H1 (cell line): ENCODE measurements at regions not wholly inside any gene's neighbourhood (a gene's known extent, or its start where the extent isn't known, plus 50 kb on each side); places are given as distances from the start of the nearest gene placed in this dataset.

Source experiments
- EZH2 ChIP-seq: fragments of 200-600 bp; sonication (generic); IDR thresholded peaks from 2 replicates; pipeline ENCODE4 v1.7.1; 2012; ENCODE audit warnings: low read depth, mild to moderate bottlenecking, moderate library complexity, low read length, inconsistent platforms; ENCODE audit not compliant: severe bottlenecking
- RFX5 ChIP-seq: IDR thresholded peaks from 2 replicates; pipeline ENCODE4 v1.6.1; 2011; ENCODE audit warnings: low read depth, low read length, improper control_type of control experiment, borderline replicate concordance
- TF ChIP-seq, protein P1 (sequence below): IDR thresholded peaks from 2 replicates; pipeline ENCODE4 v1.6.1; 2011; ENCODE audit warnings: low read depth, mild to moderate bottlenecking, low read length; ENCODE audit not compliant: insufficient read depth
- TF ChIP-seq, protein P2 (sequence below), 3 experiments: IDR thresholded peaks; 1 replicate in 2 of 3; 2 replicates in 1 of 3; pipeline versions ENCODE4 v1.5.1 to v1.6.1; 2011; ENCODE audit warnings: low read length in 3 of 3, mild to moderate bottlenecking in 3 of 3, inconsistent platforms in 2 of 3, low read depth in 1 of 3, moderate library complexity in 1 of 3; ENCODE audit not compliant: insufficient read depth in 1 of 3; ENCODE audit errors: control extremely low read depth in 1 of 3

DNA sequence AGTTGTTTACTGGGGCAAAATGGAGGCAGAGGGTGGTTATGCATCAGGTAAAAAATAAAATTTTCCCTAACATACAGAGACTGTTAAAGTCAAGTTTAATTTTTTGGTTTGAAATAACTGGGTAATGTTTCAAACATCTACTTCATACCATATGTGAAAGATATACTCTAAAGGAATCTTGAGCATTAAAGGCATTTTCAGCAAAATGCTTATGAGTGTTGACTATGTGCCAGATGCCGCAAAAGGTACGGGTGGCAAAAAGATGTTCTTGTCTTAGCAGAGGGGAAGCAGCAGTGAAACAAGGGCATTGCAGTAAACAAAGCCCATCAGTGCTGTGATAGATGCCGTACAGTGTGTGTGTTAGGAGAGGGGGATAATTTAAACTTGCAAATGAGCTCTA, 263.1 kb upstream of the ID2 start:
- TF ChIP-seq, protein P1, sequence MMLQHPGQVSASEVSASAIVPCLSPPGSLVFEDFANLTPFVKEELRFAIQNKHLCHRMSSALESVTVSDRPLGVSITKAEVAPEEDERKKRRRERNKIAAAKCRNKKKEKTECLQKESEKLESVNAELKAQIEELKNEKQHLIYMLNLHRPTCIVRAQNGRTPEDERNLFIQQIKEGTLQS = no peak
- TF ChIP-seq, protein P2, sequence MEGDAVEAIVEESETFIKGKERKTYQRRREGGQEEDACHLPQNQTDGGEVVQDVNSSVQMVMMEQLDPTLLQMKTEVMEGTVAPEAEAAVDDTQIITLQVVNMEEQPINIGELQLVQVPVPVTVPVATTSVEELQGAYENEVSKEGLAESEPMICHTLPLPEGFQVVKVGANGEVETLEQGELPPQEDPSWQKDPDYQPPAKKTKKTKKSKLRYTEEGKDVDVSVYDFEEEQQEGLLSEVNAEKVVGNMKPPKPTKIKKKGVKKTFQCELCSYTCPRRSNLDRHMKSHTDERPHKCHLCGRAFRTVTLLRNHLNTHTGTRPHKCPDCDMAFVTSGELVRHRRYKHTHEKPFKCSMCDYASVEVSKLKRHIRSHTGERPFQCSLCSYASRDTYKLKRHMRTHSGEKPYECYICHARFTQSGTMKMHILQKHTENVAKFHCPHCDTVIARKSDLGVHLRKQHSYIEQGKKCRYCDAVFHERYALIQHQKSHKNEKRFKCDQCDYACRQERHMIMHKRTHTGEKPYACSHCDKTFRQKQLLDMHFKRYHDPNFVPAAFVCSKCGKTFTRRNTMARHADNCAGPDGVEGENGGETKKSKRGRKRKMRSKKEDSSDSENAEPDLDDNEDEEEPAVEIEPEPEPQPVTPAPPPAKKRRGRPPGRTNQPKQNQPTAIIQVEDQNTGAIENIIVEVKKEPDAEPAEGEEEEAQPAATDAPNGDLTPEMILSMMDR (IDR thresholded peaks at IDR 0.05; ENCODE audit: control extremely low read depth in 1 of 3, insufficient read depth in 1 of 3, low read depth in 1 of 3, low read length in 3 of 3) = no peak
- TF ChIP-seq RFX5 (no peak), EZH2 (no peak)
